ELR (cell line): ENCODE measurements at regions not wholly inside any gene's neighbourhood (a gene's known extent, or its start where the extent isn't known, plus 50 kb on each side); places are given as distances from the start of the nearest gene placed in this dataset.
"Not testable (repeated sequence)": the region's sequence is repeated elsewhere in the genome, so short reads cannot be mapped to it uniquely, and the experiment has no call there.

Source experiments
- DNase-seq: peaks from one replicate; pipeline ENCODE4 v3.0.0-alpha.2; 2015; ENCODE audit warnings: low read depth

- no peak for DNase-seq
These were observed 61.2 kb upstream of the VASH1 start for GRCh38 chr14:76699939-76700590.

DNA sequence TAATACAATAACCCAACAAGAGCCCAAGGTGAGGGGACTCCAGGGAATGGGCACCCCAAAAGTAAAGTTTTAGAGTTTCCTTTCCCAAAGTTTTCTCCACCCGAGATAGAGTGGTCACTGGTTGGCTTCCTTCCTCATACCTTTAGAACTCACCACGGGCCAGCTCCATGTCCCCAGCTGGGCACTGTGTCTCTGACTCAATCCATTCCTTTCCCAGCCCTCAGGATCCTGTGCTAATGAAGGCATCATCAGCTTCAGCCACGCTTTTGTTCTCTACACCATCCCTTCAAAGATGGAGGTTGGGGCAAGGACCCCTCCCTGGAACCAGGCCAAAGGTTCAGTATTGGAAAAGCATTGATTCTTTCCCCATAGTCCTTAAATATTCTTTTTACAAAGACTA is 59.8 kb upstream of the VASH1 start:
- DNase-seq: no peak

DNA sequence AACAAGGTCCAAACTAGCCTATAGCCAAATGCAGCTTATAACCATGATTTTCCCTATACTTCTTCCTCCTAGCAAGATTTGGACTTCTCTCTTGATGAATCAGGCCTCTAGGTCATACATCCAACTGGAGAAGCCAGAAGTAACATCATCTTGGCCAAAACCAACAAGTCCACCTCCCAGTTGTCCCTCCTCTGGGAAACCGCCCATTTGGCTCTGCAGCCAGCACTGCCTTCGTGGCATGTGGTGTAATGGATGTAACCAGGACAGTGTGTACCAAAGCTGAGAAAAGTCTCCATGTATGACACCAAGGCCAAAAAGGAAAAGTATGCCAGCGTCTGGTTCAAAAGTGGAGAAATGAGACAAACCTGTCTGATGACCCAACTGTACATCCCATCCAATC is 59.3 kb upstream of the VASH1 start:
- no peak for DNase-seq

DNA sequence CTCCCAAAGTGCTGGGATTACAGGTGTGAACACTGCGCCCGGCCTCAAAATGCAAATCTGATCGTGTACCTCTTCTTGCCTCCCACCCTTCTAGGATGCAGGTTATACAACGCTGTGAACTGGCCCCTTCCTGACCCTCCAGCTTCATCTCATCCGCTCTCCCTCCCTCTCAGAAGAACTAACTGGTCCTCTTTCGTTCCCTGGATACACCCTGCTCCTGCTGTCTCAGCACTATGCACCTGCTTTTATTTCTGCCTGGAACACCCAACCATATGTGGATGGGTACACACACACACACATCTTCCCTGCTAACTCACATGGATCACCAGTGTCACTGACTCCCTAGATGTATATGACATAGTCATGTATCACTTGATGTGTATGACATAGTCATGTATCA is 56.1 kb upstream of the VASH1 start:
- DNase-seq: no peak

DNA sequence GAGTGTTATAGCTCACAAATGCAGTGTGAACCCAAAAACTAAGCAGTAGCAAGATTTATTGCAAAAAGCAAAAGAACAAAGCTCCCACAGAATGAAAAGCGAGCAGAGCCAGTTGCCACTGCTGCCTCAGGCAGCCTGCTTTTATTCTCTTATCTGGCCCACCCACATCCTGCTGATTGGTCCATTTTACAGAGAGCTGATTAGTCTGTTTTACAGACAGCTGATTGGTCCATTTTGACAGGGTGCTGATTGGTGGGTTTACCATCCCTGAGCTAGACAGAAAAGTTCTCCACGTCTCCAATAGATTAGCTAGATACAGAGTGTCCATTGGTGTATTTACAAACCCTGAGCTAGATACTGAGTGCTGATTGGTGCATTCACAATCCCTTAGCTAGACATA is 55.1 kb upstream of the VASH1 start:
- not testable (repeated sequence) for DNase-seq

DNA sequence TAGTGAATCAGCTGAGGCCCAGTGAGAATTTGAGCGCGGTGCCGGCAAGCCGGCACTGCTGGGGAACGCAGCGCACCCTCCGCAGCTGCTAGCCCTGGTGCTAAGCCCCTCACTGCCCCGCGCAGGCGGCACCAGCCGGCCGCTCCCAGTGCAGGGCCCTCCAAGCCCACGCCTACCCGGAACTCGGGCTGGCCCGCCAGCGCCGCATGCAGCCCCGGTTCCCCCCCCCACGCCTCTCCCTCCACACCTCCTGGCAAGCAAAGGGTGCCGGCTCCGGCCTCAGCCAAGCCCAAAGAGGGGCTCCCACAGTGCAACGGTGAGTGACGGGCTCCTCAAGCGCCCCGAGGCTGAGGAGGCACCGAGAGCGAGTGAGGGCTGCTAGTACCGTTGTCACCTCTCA is 54.5 kb upstream of the VASH1 start:
- no peak for DNase-seq

GRCh38 chr14:76708028-76708427 is 53.2 kb upstream of the VASH1 start:
- DNase-seq: peak; percentile 23

DNA sequence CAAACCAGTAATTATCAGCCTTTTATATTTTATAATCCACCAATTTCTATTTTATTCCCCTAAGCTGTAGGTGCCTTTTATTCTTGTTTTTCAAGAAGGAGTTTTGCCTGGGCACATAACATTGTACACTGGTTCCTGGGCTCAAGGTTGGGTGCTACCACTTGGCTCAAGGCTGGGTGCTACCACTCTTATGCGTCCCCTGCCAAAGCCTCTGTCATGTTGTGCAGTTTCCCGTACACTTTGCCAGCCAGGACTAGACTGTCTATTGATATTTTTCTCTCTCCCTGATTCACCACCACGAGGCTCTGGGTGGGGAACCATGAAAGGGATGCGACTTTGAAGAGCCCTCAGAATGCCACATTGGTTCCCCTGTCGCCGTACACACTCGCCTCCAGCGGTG is 52.5 kb upstream of the VASH1 start:
- no peak for DNase-seq

DNA sequence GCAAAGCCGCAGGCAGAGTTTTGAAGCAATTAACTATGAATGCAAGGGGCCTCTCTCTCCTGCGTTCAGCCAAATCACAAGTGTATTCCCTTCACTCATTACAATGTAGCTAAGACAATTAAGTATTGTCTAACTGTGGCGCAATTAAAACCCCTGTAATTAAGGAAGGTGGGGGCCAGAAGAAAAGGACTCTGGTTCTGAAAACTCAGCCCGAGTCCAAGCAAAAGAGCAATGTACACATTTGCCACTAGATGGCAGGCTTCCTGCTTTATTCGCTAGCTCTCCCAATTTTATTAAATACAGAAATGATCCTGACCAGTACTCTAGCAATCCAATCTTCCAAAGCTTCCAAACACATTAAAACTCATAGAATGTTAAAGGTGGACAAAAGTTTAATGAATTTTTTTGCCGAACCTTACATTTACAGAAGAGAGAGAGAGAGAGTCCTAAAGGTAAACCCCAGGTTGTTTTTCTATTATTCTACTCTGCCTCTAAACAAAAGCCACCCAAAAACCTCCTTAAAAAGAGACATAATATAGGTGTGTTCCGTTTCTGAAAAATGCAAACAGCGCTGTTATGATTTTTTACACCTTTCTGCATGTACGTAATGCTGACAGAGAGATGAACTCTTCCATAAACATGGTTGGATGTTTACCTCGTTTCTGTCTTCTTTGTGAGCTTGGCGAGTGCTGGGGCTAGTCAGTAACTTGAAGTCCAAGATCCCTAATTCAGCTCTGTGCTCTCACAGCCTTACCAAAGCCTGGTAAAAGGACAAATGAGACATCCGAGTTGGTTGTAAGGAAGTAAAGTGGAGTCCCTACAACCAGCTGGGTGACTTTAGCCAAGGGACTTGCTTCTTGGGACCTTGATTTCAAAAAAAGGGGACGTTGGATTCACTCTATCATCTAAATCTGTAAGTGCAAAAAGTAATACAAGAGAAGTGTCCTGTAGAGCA is 50.9 kb upstream of the VASH1 start:
- DNase-seq: peak; percentile 66
